GM19239 (cell line): ENCODE measurements at regions not wholly inside any gene's neighbourhood (a gene's known extent, or its start where the extent isn't known, plus 50 kb on each side); places are given as distances from the start of the nearest gene placed in this dataset.

Source experiments
- DNase-seq: peaks from one replicate; pipeline ENCODE4 v3.0.0; 2011; ENCODE audit warnings: low spot score; ENCODE audit not compliant: insufficient read length
- FAIRE-seq: peaks from 2 replicates; lab custom pipeline; 2011; peaks lifted over from hg19 to GRCh38; lab: Jason Lieb, UNC

- DNase-seq (no peak), FAIRE-seq (no peak)
Observed at GRCh38 chr16:20259541-20259940, 67.8 kb downstream of the GP2 start.

- no peak for FAIRE-seq
- no peak for DNase-seq
Observed at GRCh38 chr16:20257234-20257633, 70.1 kb downstream of the GP2 start.

GRCh38 chr16:20255002-20255401 lies 72.3 kb downstream of the GP2 start:
- DNase-seq (no peak), FAIRE-seq (no peak)

- no peak for FAIRE-seq
Observed at GRCh38 chr16:20253825-20254224, 73.5 kb downstream of the GP2 start.

GRCh38 chr16:20249211-20249610 lies 78.1 kb downstream of the GP2 start:
- FAIRE-seq (no peak), DNase-seq (no peak)

More at GRCh38 chr16:20253825-20254224, 73.5 kb downstream of the GP2 start:
- DNase-seq: no peak

- FAIRE-seq: no peak
- no peak for DNase-seq
Observed at GRCh38 chr16:20247076-20247475, 80.2 kb downstream of the GP2 start.

GRCh38 chr16:20243731-20244281 lies 83.5 kb downstream of the GP2 start:
- DNase-seq (no peak), FAIRE-seq (no peak)

GRCh38 chr16:20242568-20243255 lies 84.6 kb downstream of the GP2 start:
- FAIRE-seq: peak; percentile 21
- DNase-seq: peak; percentile 6

- FAIRE-seq: no peak
Observed at GRCh38 chr16:20241321-20241720, 86.0 kb downstream of the GP2 start.

GRCh38 chr16:20236579-20237289 lies 90.6 kb downstream of the GP2 start:
- FAIRE-seq (no peak), DNase-seq (no peak)

More at GRCh38 chr16:20241321-20241720, 86.0 kb downstream of the GP2 start:
- no peak for DNase-seq

- DNase-seq (no peak), FAIRE-seq (no peak)
Observed at GRCh38 chr16:20225228-20225733, 102.0 kb downstream of the GP2 start.

GRCh38 chr16:20221208-20221607 lies 106.1 kb downstream of the GP2 start:
- FAIRE-seq (no peak), DNase-seq (no peak)

- no peak for FAIRE-seq
- no peak for DNase-seq
Observed at GRCh38 chr16:20218093-20218492, 109.2 kb downstream of the GP2 start.

- no peak for FAIRE-seq
- DNase-seq: no peak
Observed at GRCh38 chr16:20216591-20217217, 110.6 kb downstream of the GP2 start.

- DNase-seq (no peak), FAIRE-seq (no peak)
Observed at GRCh38 chr16:20214401-20214800, 112.9 kb downstream of the GP2 start.

- DNase-seq: no peak
- no peak for FAIRE-seq
Observed at GRCh38 chr16:20203272-20203671, 124.0 kb downstream of the GP2 start.

GRCh38 chr16:20202747-20203146 lies 124.6 kb downstream of the GP2 start:
- FAIRE-seq (no peak), DNase-seq (no peak)

- no peak for DNase-seq
- no peak for FAIRE-seq
Observed at GRCh38 chr16:20192801-20193200, 119.1 kb upstream of the GPR139 start.

GRCh38 chr16:20191566-20191965 lies 117.9 kb upstream of the GPR139 start:
- no peak for DNase-seq

GRCh38 chr16:20181949-20182348 lies 108.3 kb upstream of the GPR139 start:
- FAIRE-seq (no peak), DNase-seq (no peak)

More at GRCh38 chr16:20191566-20191965, 117.9 kb upstream of the GPR139 start:
- no peak for FAIRE-seq

GRCh38 chr16:20181416-20181815 lies 107.7 kb upstream of the GPR139 start:
- no peak for FAIRE-seq
- no peak for DNase-seq
